CD4-positive, CD25-positive, alpha-beta regulatory T cell (primary cell): ENCODE measurements at regions not wholly inside any gene's neighbourhood (a gene's known extent, or its start where the extent isn't known, plus 50 kb on each side); places are given as distances from the start of the nearest gene placed in this dataset.

ENCODE experiments used
- ATAC-seq, 2 donors: fragments of 150-1000 bp; cut with Tn5 transposase; one replicate each; pipeline ENCODE4 v1.10.0; 2021; ENCODE audit warnings: low read depth in 2 of 2, moderate number of reproducible peaks in 2 of 2, moderate library complexity in 1 of 2
- DNase-seq, 3 donors: peaks; one replicate each; pipeline versions ENCODE4 v3.0.0 to v3.0.0-alpha.2; 2012 to 2022; ENCODE audit warnings: mixed read lengths in 1 of 3
- H3K27ac ChIP-seq: one replicate; pipeline ENCODE4 v1.7.0; 2013; ENCODE audit warnings: mild to moderate bottlenecking, low read length; ENCODE audit not compliant: insufficient read depth, poor library complexity, severe bottlenecking
- H3K27me3 ChIP-seq: one replicate; pipeline ENCODE4 v1.7.0; 2013; ENCODE audit warnings: low read length; ENCODE audit not compliant: control insufficient read depth, insufficient read depth
- H3K36me3 ChIP-seq: one replicate; pipeline ENCODE4 v1.7.0; 2013; ENCODE audit warnings: mild to moderate bottlenecking, low read length, moderate library complexity; ENCODE audit not compliant: control insufficient read depth, insufficient read depth
- H3K4me1 ChIP-seq: 2 replicates; pipeline ENCODE4 v1.7.0; 2013; ENCODE audit warnings: mild to moderate bottlenecking, low read length; ENCODE audit not compliant: insufficient read depth, control insufficient read depth, poor library complexity, severe bottlenecking
- H3K4me3 ChIP-seq: one replicate; pipeline ENCODE4 v1.7.0; 2013; ENCODE audit warnings: low read depth, mild to moderate bottlenecking, low read length, moderate library complexity
- H3K9me3 ChIP-seq, 2 experiments: 1 replicate in 1 of 2; 2 replicates in 1 of 2; pipeline ENCODE4 v1.7.0; 2013; ENCODE audit warnings: low read length in 2 of 2, mild to moderate bottlenecking in 1 of 2, moderate library complexity in 1 of 2; ENCODE audit not compliant: control insufficient read depth in 2 of 2
- H3K27ac Mint-ChIP-seq, 3 donors: one replicate each; pipeline ENCODE4 v1.8.0; 2020 to 2022; ENCODE audit warnings: mild to moderate bottlenecking in 3 of 3, mixed read lengths in 3 of 3, moderate library complexity in 2 of 3
- H3K27me3 Mint-ChIP-seq: one replicate; pipeline ENCODE4 v1.8.0; 2022; ENCODE audit warnings: mild to moderate bottlenecking, mixed read lengths
- H3K36me3 Mint-ChIP-seq: one replicate; pipeline ENCODE4 v1.8.0; 2020; ENCODE audit warnings: mixed read lengths
- H3K4me1 Mint-ChIP-seq, 4 donors: one replicate each; pipeline ENCODE4 v1.8.0; 2020 to 2022; ENCODE audit warnings: mixed read lengths in 4 of 4, mild to moderate bottlenecking in 1 of 4
- H3K4me3 Mint-ChIP-seq, 4 donors: one replicate each; pipeline ENCODE4 v1.8.0; 2020 to 2022; ENCODE audit warnings: mild to moderate bottlenecking in 4 of 4, mixed read lengths in 4 of 4, moderate library complexity in 3 of 4
- H3K9me3 Mint-ChIP-seq, 7 donors: one replicate each; pipeline ENCODE4 v1.8.0; 2020 to 2022; ENCODE audit warnings: mixed read lengths in 7 of 7, mild to moderate bottlenecking in 3 of 7, moderate library complexity in 2 of 7

DNA sequence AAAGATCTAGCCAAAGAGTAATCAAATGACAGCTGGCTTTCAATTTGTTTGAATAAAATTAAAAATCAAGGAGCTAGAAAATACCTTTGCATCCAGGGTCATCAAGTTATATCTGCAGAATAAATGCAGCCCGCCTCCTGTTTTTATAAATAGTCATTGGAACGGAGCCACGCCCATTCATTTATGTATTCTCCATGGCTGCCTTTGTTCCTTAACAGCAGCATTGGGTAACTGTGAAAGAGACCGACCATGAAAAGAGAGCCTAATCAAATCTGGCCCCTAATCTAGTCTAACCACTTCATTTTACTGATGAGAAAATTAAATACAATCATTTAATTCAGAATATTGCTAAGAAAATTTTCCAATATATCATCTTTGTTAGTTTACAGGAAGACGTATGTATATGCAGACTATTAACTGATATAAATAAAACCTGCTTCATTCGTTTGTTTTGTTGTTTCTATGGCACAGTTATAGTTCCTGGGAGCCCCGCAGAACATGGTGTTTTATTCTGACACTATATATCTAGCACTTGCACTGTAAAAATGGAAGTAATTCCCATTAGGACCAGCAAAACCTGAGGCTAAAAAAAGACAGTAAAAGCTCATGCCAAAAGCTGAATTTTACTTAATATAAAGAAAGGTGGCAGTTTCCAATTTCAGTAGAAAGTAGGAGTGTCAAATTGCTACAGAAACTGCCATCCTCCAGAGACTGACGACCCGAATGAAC, 111.8 kb upstream of the PALMD start:
- no peaks in the 10 kb centered on the region for H3K9me3 ChIP-seq
- no peak overlapping the region for H3K4me3 Mint-ChIP-seq
- H3K27me3 ChIP-seq: no peaks in the 10 kb centered on the region
- H3K4me1 Mint-ChIP-seq: no peaks in the 10 kb centered on the region
- H3K27ac ChIP-seq: no peak overlapping the region
- peaks cover 8% of the 10 kb centered on the region for H3K27me3 Mint-ChIP-seq
- H3K4me3 ChIP-seq: no peak overlapping the region
- no peaks in the 10 kb centered on the region for H3K36me3 ChIP-seq
- H3K36me3 Mint-ChIP-seq: no peaks in the 10 kb centered on the region
- H3K9me3 Mint-ChIP-seq: peaks cover 0 to 2% (median 0%) of the 10 kb centered on the region in 7 donors
- H3K27ac Mint-ChIP-seq: no peak overlapping the region
- no peak for DNase-seq
- no peaks in the 10 kb centered on the region for H3K4me1 ChIP-seq
- no peak for ATAC-seq

GRCh38 chr1:99534638-99534930, 111.3 kb upstream of the PALMD start:
- Histone ChIP-seq H3K27me3 (no peaks in the 10 kb centered on the region), H3K27ac (no peak overlapping the region), H3K9me3 (no peaks in the 10 kb centered on the region), H3K4me1 (no peaks in the 10 kb centered on the region), H3K36me3 (no peaks in the 10 kb centered on the region), H3K4me3 (no peak overlapping the region)
- H3K36me3 Mint-ChIP-seq: no peaks in the 10 kb centered on the region
- ATAC-seq (no peak), DNase-seq (no peak)
- H3K27ac Mint-ChIP-seq: no peak overlapping the region
- no peak overlapping the region for H3K4me3 Mint-ChIP-seq
- peaks cover 8% of the 10 kb centered on the region for H3K27me3 Mint-ChIP-seq
- no peaks in the 10 kb centered on the region for H3K4me1 Mint-ChIP-seq
- peaks cover 0 to 2% (median 0%) of the 10 kb centered on the region in 7 donors for H3K9me3 Mint-ChIP-seq

GRCh38 chr1:99535470-99536164, 110.3 kb upstream of the PALMD start:
- Mint-ChIP-seq H3K9me3 (peaks cover 0 to 2% (median 0%) of the 10 kb centered on the region in 7 donors), H3K27me3 (peaks cover 8% of the 10 kb centered on the region), H3K4me1 (no peaks in the 10 kb centered on the region), H3K27ac (no peak overlapping the region), H3K4me3 (no peak overlapping the region), H3K36me3 (no peaks in the 10 kb centered on the region)
- Histone ChIP-seq H3K36me3 (no peaks in the 10 kb centered on the region), H3K27ac (no peak overlapping the region), H3K4me1 (no peaks in the 10 kb centered on the region), H3K9me3 (no peaks in the 10 kb centered on the region), H3K27me3 (no peaks in the 10 kb centered on the region), H3K4me3 (no peak overlapping the region)
- ATAC-seq (no peak), DNase-seq (no peak)

DNA sequence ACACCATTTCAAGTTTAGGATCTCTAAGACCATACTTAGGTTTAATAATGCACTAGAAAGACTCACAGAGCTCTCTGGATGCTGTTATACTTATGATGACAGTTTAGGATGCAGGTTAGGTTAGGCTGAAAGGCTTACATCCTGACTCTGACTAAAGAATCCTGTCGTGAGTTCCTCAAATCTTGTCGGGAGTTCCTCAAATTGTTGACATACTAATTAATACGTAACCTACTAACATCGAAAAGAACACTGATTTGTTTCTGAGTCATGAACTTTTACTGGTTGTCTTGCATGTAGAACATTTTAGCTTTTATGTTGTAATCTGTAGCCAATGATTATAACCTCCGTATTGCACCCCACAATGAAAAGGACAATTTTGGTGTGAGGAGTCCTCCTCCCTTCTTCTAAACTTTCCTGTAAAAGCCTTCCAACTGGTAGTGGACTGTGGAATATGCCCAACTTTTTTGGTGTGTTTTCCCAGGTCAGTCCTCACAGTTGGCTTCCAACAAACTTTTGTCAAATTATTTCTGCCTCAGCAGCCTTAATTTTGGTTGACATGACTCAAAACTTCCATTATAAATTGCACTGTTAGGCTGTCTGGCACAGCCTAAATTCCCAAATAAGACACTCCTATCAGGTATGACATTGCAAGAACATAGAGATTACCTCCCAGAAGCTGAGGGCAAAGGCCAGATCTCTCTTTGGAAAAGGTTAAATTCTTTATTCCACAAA, 107.9 kb upstream of the PALMD start:
- no peaks in the 10 kb centered on the region for H3K9me3 ChIP-seq
- H3K4me3 Mint-ChIP-seq: no peak overlapping the region
- no peak overlapping the region for H3K27ac Mint-ChIP-seq
- H3K4me1 Mint-ChIP-seq: no peaks in the 10 kb centered on the region
- H3K27ac ChIP-seq: no peak overlapping the region
- ATAC-seq (no peak), DNase-seq (no peak)
- peaks cover 0 to 2% (median 0%) of the 10 kb centered on the region in 7 donors for H3K9me3 Mint-ChIP-seq
- no peak overlapping the region for H3K4me3 ChIP-seq
- no peaks in the 10 kb centered on the region for H3K4me1 ChIP-seq
- H3K27me3 ChIP-seq: no peaks in the 10 kb centered on the region
- no peaks in the 10 kb centered on the region for H3K36me3 ChIP-seq
- no peaks in the 10 kb centered on the region for H3K27me3 Mint-ChIP-seq
- no peaks in the 10 kb centered on the region for H3K36me3 Mint-ChIP-seq

DNA sequence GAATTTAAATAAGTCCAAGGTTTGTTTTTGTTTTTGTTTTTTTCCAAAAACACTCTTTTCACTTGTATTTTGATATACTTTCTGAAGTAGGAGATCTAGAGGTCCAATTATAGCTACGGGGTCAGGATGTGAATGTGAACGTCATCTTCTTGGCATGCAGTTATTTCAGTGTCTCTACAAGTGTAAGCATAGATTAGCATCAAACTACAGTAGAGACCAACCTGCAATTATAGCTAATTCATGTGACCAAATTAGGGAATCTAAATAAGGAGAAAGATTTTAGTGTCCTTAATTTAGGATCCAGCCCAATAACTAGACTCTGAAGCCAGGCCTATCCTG, 107.3 kb upstream of the PALMD start:
- no peak for ATAC-seq
- H3K27ac Mint-ChIP-seq: no peak overlapping the region
- no peak for DNase-seq
- Histone ChIP-seq H3K36me3 (no peaks in the 10 kb centered on the region), H3K27ac (no peak overlapping the region), H3K4me1 (no peaks in the 10 kb centered on the region), H3K4me3 (no peak overlapping the region), H3K9me3 (no peaks in the 10 kb centered on the region), H3K27me3 (no peaks in the 10 kb centered on the region)
- H3K36me3 Mint-ChIP-seq: no peaks in the 10 kb centered on the region
- no peaks in the 10 kb centered on the region for H3K27me3 Mint-ChIP-seq
- H3K9me3 Mint-ChIP-seq: peaks cover 0 to 2% (median 0%) of the 10 kb centered on the region in 7 donors
- H3K4me3 Mint-ChIP-seq: no peak overlapping the region
- no peaks in the 10 kb centered on the region for H3K4me1 Mint-ChIP-seq

DNA sequence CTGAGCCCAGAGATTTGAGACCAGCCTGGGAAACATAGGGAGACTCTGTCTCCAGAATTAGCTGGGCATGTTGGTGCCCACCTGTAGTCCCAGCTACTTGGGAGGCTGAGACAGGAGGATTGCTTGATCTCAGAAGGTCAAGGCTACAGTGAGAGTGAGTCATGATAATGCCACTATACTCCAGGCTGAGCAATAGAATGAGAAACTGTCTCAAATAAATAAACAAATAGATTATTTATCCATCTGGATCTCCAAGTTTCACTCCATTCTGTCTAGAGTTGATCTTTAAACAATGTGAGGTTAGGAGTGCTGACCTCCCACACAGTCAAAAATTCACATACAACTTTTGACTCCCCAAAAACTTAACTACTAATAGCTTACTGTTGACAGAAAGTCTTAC, 106.8 kb upstream of the PALMD start:
- Histone ChIP-seq H3K9me3 (no peaks in the 10 kb centered on the region), H3K36me3 (no peaks in the 10 kb centered on the region), H3K4me3 (no peak overlapping the region), H3K27me3 (no peaks in the 10 kb centered on the region), H3K27ac (no peak overlapping the region), H3K4me1 (no peaks in the 10 kb centered on the region)
- H3K9me3 Mint-ChIP-seq: peaks cover 0 to 2% (median 0%) of the 10 kb centered on the region in 7 donors
- no peaks in the 10 kb centered on the region for H3K4me1 Mint-ChIP-seq
- no peak overlapping the region for H3K27ac Mint-ChIP-seq
- DNase-seq: no peak
- ATAC-seq: no peak
- no peak overlapping the region for H3K4me3 Mint-ChIP-seq
- H3K27me3 Mint-ChIP-seq: no peaks in the 10 kb centered on the region
- H3K36me3 Mint-ChIP-seq: no peaks in the 10 kb centered on the region

GRCh38 chr1:99540744-99541143, 105.2 kb upstream of the PALMD start:
- no peak overlapping the region for H3K27ac Mint-ChIP-seq
- Histone ChIP-seq H3K4me3 (no peak overlapping the region), H3K27ac (no peak overlapping the region), H3K27me3 (no peaks in the 10 kb centered on the region), H3K36me3 (no peaks in the 10 kb centered on the region), H3K4me1 (no peaks in the 10 kb centered on the region), H3K9me3 (no peaks in the 10 kb centered on the region)
- no peaks in the 10 kb centered on the region for H3K27me3 Mint-ChIP-seq
- DNase-seq: no peak
- H3K36me3 Mint-ChIP-seq: no peaks in the 10 kb centered on the region
- H3K4me1 Mint-ChIP-seq: peaks cover 0 to 10% (median 0%) of the 10 kb centered on the region in 4 donors
- H3K4me3 Mint-ChIP-seq: no peak overlapping the region
- peaks cover 0 to 1% (median 0%) of the 10 kb centered on the region in 7 donors for H3K9me3 Mint-ChIP-seq
- no peak for ATAC-seq
